A549 (cell line): ENCODE measurements at regions not wholly inside any gene's neighbourhood (a gene's known extent, or its start where the extent isn't known, plus 50 kb on each side); places are given as distances from the start of the nearest gene placed in this dataset.

Experiments
- ATAC-seq, 2 experiments: fragments of 200-7000 bp in 1 of 2; fragments of >200 bp in 1 of 2; cut with Nextera tagmentation in 1 of 2; cut with Tn5 transposase in 1 of 2; 3 replicates each; pipeline versions ENCODE4 v1.8.0 to v1.9.1; 2018 to 2020; ENCODE audit warnings: mild to moderate bottlenecking in 1 of 2, moderate library complexity in 1 of 2
- CTCF ChIA-PET: fragments of 300-600 bp; sonication (Branson Sonifier 250); formaldehyde crosslinking; extraction: SDS; loops from one replicate; lab custom pipeline; 2021; ENCODE audit warnings: antibody characterized with exemption, inconsistent platforms; lab: Yijun Ruan, JAX
- POLR2A ChIA-PET: fragments of 350-600 bp; formaldehyde crosslinking; extraction: SDS; loops from one replicate; lab custom pipeline; 2021; ENCODE audit warnings: antibody characterized with exemption, inconsistent platforms; lab: Yijun Ruan, JAX
- DNase-seq, 2 experiments: peaks; one replicate each; pipeline versions ENCODE4 v3.0.0 to v3.0.0-alpha.2; 2011 to 2016; ENCODE audit warnings: low read depth in 1 of 2, low spot score in 1 of 2
- FAIRE-seq: peaks from 2 replicates; lab custom pipeline; 2011; peaks lifted over from hg19 to GRCh38; lab: Jason Lieb, UNC
- H3K27ac ChIP-seq, 2 experiments: fragments of >200 bp; sonication (Bioruptor Twin); formaldehyde crosslinking; 3 replicates each; pipeline ENCODE4 v1.5.1; 2016 to 2017
- H3K4me1 ChIP-seq: fragments of >200 bp; sonication (Bioruptor Twin); formaldehyde crosslinking; 3 replicates; pipeline ENCODE4 v1.6.1; 2016
- H3K4me2 ChIP-seq: fragments of >200 bp; sonication (Bioruptor Twin); formaldehyde crosslinking; 3 replicates; pipeline ENCODE4 v1.6.1; 2016
- H3K4me3 ChIP-seq: fragments of >200 bp; sonication (Bioruptor Twin); formaldehyde crosslinking; 3 replicates; pipeline ENCODE4 v1.5.1; 2016
- H3K9me3 ChIP-seq: fragments of >200 bp; sonication (Bioruptor Twin); formaldehyde crosslinking; 3 replicates; pipeline ENCODE4 v1.6.1; 2016
- BHLHE40 ChIP-seq: IDR thresholded peaks from 2 replicates; pipeline ENCODE4 v1.6.1; 2012; ENCODE audit warnings: low read depth, low read length, inconsistent platforms
- CBX8 ChIP-seq: fragments of 200-600 bp; sonication (generic); IDR thresholded peaks from 2 replicates; pipeline ENCODE4 v1.6.1; 2016
- CEBPB ChIP-seq, 2 experiments: fragments of >200 bp in 1 of 2; sonication (Bioruptor Twin) in 1 of 2; formaldehyde crosslinking in 1 of 2; IDR thresholded peaks; 2 replicates each; pipeline ENCODE4 v1.6.1; 2012 to 2016
- CTCF ChIP-seq: fragments of >200 bp; sonication (Bioruptor Twin); formaldehyde crosslinking; IDR thresholded peaks from 3 replicates; pipeline ENCODE4 v1.5.1; 2016
- EP300 ChIP-seq, 2 experiments: fragments of >200 bp; sonication (Bioruptor Twin); formaldehyde crosslinking; IDR thresholded peaks; 2 replicates in 1 of 2; 3 replicates in 1 of 2; pipeline ENCODE4 v1.6.1; 2016 to 2017
- ESRRA ChIP-seq: fragments of 150-350 bp; IDR thresholded peaks from 2 replicates; pipeline ENCODE4 v1.6.1; 2014; ENCODE audit warnings: mild to moderate bottlenecking, low read length, borderline replicate concordance
- GATA3 ChIP-seq: IDR thresholded peaks from 2 replicates; pipeline ENCODE4 v1.6.1; 2012; ENCODE audit warnings: borderline replicate concordance
- HDAC2 ChIP-seq: fragments of 200-600 bp; sonication (generic); IDR thresholded peaks from 2 replicates; pipeline ENCODE4 v1.6.1; 2016
- HEYL ChIP-seq: fragments of 250-450 bp; sonication (Bioruptor Pico); IDR thresholded peaks from 2 replicates; pipeline ENCODE4 v1.8.0; 2021; ENCODE audit warnings: mild to moderate bottlenecking, moderate library complexity
- HOXB13 ChIP-seq: fragments of 250-450 bp; sonication (Bioruptor Pico); IDR thresholded peaks from 2 replicates; pipeline ENCODE4 v1.5.0; 2020; ENCODE audit warnings: low read depth, mild to moderate bottlenecking, moderate library complexity
- KDM1A ChIP-seq: fragments of 200-600 bp; sonication (generic); IDR thresholded peaks from 2 replicates; pipeline ENCODE4 v1.6.1; 2016; ENCODE audit warnings: low read depth, mild to moderate bottlenecking
- KDM5A ChIP-seq: fragments of 200-600 bp; sonication (generic); IDR thresholded peaks from 2 replicates; pipeline ENCODE4 v1.6.1; 2016; ENCODE audit warnings: antibody characterized with exemption, mild to moderate bottlenecking
- MAFK ChIP-seq: fragments of 450-650 bp; IDR thresholded peaks from 2 replicates; pipeline ENCODE4 v1.6.1; 2014; ENCODE audit not compliant: partially characterized antibody
- MAX ChIP-seq: IDR thresholded peaks from 2 replicates; pipeline ENCODE4 v1.6.1; 2012
- MAZ ChIP-seq: fragments of 150-350 bp; IDR thresholded peaks from 2 replicates; pipeline ENCODE4 v1.6.1; 2014; ENCODE audit warnings: antibody characterized with exemption, low read depth, low read length, borderline replicate concordance
- MYC ChIP-seq: IDR thresholded peaks from 2 replicates; pipeline ENCODE4 v1.6.1; 2012; ENCODE audit warnings: mild to moderate bottlenecking, inconsistent platforms, low read length, improper control_type of control experiment, borderline replicate concordance
- NFE2L2 ChIP-seq: fragments of 150-350 bp; conservative IDR thresholded peaks from 2 replicates; pipeline ENCODE4 v1.6.1; 2014; ENCODE audit warnings: low read length
- PHF8 ChIP-seq: fragments of 200-600 bp; sonication (generic); IDR thresholded peaks from 2 replicates; pipeline ENCODE4 v1.6.1; 2016; ENCODE audit warnings: low read depth, mild to moderate bottlenecking, antibody characterized with exemption, moderate library complexity, borderline replicate concordance
- POLR2A ChIP-seq: IDR thresholded peaks from 2 replicates; pipeline ENCODE4 v1.6.1; 2012; ENCODE audit warnings: mild to moderate bottlenecking, low read length
- RARB ChIP-seq: fragments of 250-450 bp; sonication (Bioruptor Pico); IDR thresholded peaks from 2 replicates; pipeline ENCODE4 v1.8.0; 2021; ENCODE audit warnings: mild to moderate bottlenecking, moderate library complexity
- RCOR1 ChIP-seq: fragments of 150-350 bp; IDR thresholded peaks from 2 replicates; pipeline ENCODE4 v1.6.1; 2014; ENCODE audit warnings: antibody characterized with exemption, low read length, low read depth
- RFX5 ChIP-seq: fragments of 450-650 bp; IDR thresholded peaks from 2 replicates; pipeline ENCODE4 v1.7.1; 2014; ENCODE audit warnings: antibody characterized with exemption, mild to moderate bottlenecking, moderate library complexity
- SREBF2 ChIP-seq: fragments of 450-650 bp; IDR thresholded peaks from 2 replicates; pipeline ENCODE4 v1.6.1; 2014; ENCODE audit warnings: mild to moderate bottlenecking, moderate library complexity
- TFCP2L1 ChIP-seq: fragments of 250-450 bp; sonication (Bioruptor Pico); IDR thresholded peaks from 2 replicates; pipeline ENCODE4 v1.5.0; 2021; ENCODE audit warnings: mild to moderate bottlenecking
- USF2 ChIP-seq: fragments of 450-650 bp; IDR thresholded peaks from 2 replicates; pipeline ENCODE4 v1.6.1; 2014; ENCODE audit warnings: antibody characterized with exemption
- ZC3H11A ChIP-seq: fragments of 450-650 bp; IDR thresholded peaks from 2 replicates; pipeline ENCODE4 v1.6.1; 2014; ENCODE audit warnings: antibody characterized with exemption, mild to moderate bottlenecking
- ZNF302 ChIP-seq: fragments of 250-450 bp; sonication (Bioruptor Pico); IDR thresholded peaks from 2 replicates; pipeline ENCODE4 v1.9.0; 2021; ENCODE audit warnings: inconsistent platforms, mild to moderate bottlenecking, moderate library complexity
- ZSCAN20 ChIP-seq: fragments of 250-450 bp; sonication (Bioruptor Pico); IDR thresholded peaks from 2 replicates; pipeline ENCODE4 v1.8.0; 2022; ENCODE audit warnings: mild to moderate bottlenecking, moderate library complexity
- WGBS: methylation state at CpG from one replicate; pipeline ENCODE4 v1.1.6; 2017; ENCODE audit errors: missing lambda C conversion rate; 5-methylcytosine and 5-hydroxymethylcytosine counted together

GRCh38 chr18:34590503-34590902, 119.6 kb upstream of the DTNA start:
- H3K4me1 ChIP-seq: no peaks in the 10 kb centered on the region
- 0% methylated on average over 2 of the region's 2 CpGs for WGBS
- H3K4me3 ChIP-seq: no peak overlapping the region
- no peak overlapping the region for H3K27ac ChIP-seq
- DNase-seq: no peak
- ATAC-seq: no peak
- TF ChIP-seq GATA3 (no peak), BHLHE40 (no peak), TFCP2L1 (CRISPR knock-in tag) (no peak), EP300 (IDR thresholded peaks at IDR 0.05) (no peak), ESRRA (no peak), HDAC2 (no peak), RFX5 (no peak), ZC3H11A (no peak), RCOR1 (no peak), MAFK (no peak), USF2 (no peak), POLR2A (no peak), RARB (CRISPR knock-in tag) (no peak), MAZ (no peak), MYC (no peak), CBX8 (no peak), SREBF2 (no peak), KDM5A (no peak), ZNF302 (CRISPR knock-in tag) (no peak)
- H3K4me2 ChIP-seq: no peak overlapping the region
- no peaks in the 10 kb centered on the region for H3K9me3 ChIP-seq
- CTCF ChIA-PET: no interaction called here
- POLR2A ChIA-PET: no interaction called here
- FAIRE-seq: no peak

GRCh38 chr18:34591920-34592444, 118.1 kb upstream of the DTNA start:
- ChIA-PET POLR2A (no interaction called here), CTCF (no interaction called here)
- no peaks in the 10 kb centered on the region for H3K4me1 ChIP-seq
- TF ChIP-seq NFE2L2 (no peak), KDM1A (no peak), CEBPB (IDR thresholded peaks at IDR 0.05) (no peak), MAX (no peak), HEYL (no peak)
- 21% methylated on average over 2 of the region's 2 CpGs for WGBS
- H3K27ac ChIP-seq: no peak overlapping the region
- DNase-seq (no peak), ATAC-seq (no peak), FAIRE-seq (no peak)
- H3K9me3 ChIP-seq: no peaks in the 10 kb centered on the region
- H3K4me3 ChIP-seq: no peak overlapping the region
- H3K4me2 ChIP-seq: no peak overlapping the region

GRCh38 chr18:34592481-34592880, 117.6 kb upstream of the DTNA start:
- H3K4me1 ChIP-seq: no peaks in the 10 kb centered on the region
- DNase-seq (no peak), ATAC-seq (no peak), FAIRE-seq (no peak)
- TF ChIP-seq CTCF (no peak), PHF8 (no peak), HDAC2 (no peak), HOXB13 (CRISPR knock-in tag) (no peak), ZNF302 (CRISPR knock-in tag) (no peak), ZSCAN20 (no peak)
- ChIA-PET CTCF (no interaction called here), POLR2A (no interaction called here)
- WGBS: 63% methylated on average over 3 of the region's 3 CpGs
- no peaks in the 10 kb centered on the region for H3K9me3 ChIP-seq
- no peak overlapping the region for H3K4me2 ChIP-seq
- no peak overlapping the region for H3K4me3 ChIP-seq
- no peak overlapping the region for H3K27ac ChIP-seq
